ENCODE measurements at regions not wholly inside any gene's neighbourhood (a gene's known extent, or its start where the extent isn't known, plus 50 kb on each side); places are given as distances from the start of the nearest gene placed in this dataset.

- H3K9me2 ChIP-seq (replicated peaks; ENCODE audit: low read depth, low read length) = no peaks in the 10 kb centered on the region
- no peaks in the 10 kb centered on the region for H4K20me1 ChIP-seq (ENCODE audit: insufficient read depth, low read length, poor library complexity, severe bottlenecking)
- no peak overlapping the region for H3K4me3 ChIP-seq (ENCODE audit: low read length, poor library complexity, severe bottlenecking)
- no peak overlapping the region for H2AFZ ChIP-seq (ENCODE audit: low read length)
- no peak overlapping the region for H3K9ac ChIP-seq (ENCODE audit: low read depth, low read length, poor library complexity, severe bottlenecking)
- no peaks in the 10 kb centered on the region for H3F3A ChIP-seq (ENCODE audit: low read depth)
- H3K4me2 ChIP-seq (ENCODE audit: low read depth, low read length, poor library complexity, severe bottlenecking) = no peak overlapping the region
- H3K9me3 ChIP-seq (ENCODE audit: insufficient read depth, low read depth, low read length) = no peaks in the 10 kb centered on the region
- TF ChIP-seq CTCF (conservative IDR thresholded peaks at IDR 0.05; ENCODE audit: low read length) = no peak
- TF ChIP-seq EZH2phosphoT487 (IDR thresholded peaks at IDR 0.05; ENCODE audit: borderline replicate concordance) = no peak
- H3K79me2 ChIP-seq (ENCODE audit: insufficient read depth, low read length) = no peaks in the 10 kb centered on the region
- peaks cover 9% of the 10 kb centered on the region for H3K4me1 ChIP-seq (ENCODE audit: insufficient read depth, low read length, poor library complexity, severe bottlenecking)
- no peaks in the 10 kb centered on the region for H3K36me3 ChIP-seq (ENCODE audit: insufficient read depth, low read length)
- no peaks in the 10 kb centered on the region for H3K27me3 ChIP-seq (ENCODE audit: insufficient read depth, low read length, poor library complexity, severe bottlenecking)
These were observed 672.2 kb upstream of the AMOT start for GRCh38 chrX:113512700-113513395.

GRCh38 chrX:113510586-113510985 lies 670.0 kb upstream of the AMOT start:
- Histone ChIP-seq H3K9me3 (ENCODE audit: insufficient read depth, low read depth, low read length) (no peaks in the 10 kb centered on the region), H2AFZ (ENCODE audit: low read length) (no peak overlapping the region), H3K36me3 (ENCODE audit: insufficient read depth, low read length) (no peaks in the 10 kb centered on the region), H3K4me1 (ENCODE audit: insufficient read depth, low read length, poor library complexity, severe bottlenecking) (peaks cover 9% of the 10 kb centered on the region), H3K79me2 (ENCODE audit: insufficient read depth, low read length) (no peaks in the 10 kb centered on the region), H3F3A (ENCODE audit: low read depth) (no peaks in the 10 kb centered on the region), H3K27me3 (ENCODE audit: insufficient read depth, low read length, poor library complexity, severe bottlenecking) (no peaks in the 10 kb centered on the region), H4K20me1 (ENCODE audit: insufficient read depth, low read length, poor library complexity, severe bottlenecking) (no peaks in the 10 kb centered on the region), H3K9ac (ENCODE audit: low read depth, low read length, poor library complexity, severe bottlenecking) (no peak overlapping the region), H3K9me2 (replicated peaks; ENCODE audit: low read depth, low read length) (no peaks in the 10 kb centered on the region), H3K4me2 (ENCODE audit: low read depth, low read length, poor library complexity, severe bottlenecking) (peak overlapping the region; percentile 44), H3K4me3 (ENCODE audit: low read length, poor library complexity, severe bottlenecking) (no peak overlapping the region)
- TF ChIP-seq EZH2phosphoT487 (IDR thresholded peaks at IDR 0.05; ENCODE audit: borderline replicate concordance) (no peak), CTCF (conservative IDR thresholded peaks at IDR 0.05; ENCODE audit: low read length) (no peak)

GRCh38 chrX:113492895-113493294 lies 652.3 kb upstream of the AMOT start:
- no peak for TF ChIP-seq CTCF (conservative IDR thresholded peaks at IDR 0.05; ENCODE audit: low read length)
- no peak for TF ChIP-seq EZH2phosphoT487 (IDR thresholded peaks at IDR 0.05; ENCODE audit: borderline replicate concordance)
- Histone ChIP-seq H3K4me2 (ENCODE audit: low read depth, low read length, poor library complexity, severe bottlenecking) (no peak overlapping the region), H2AFZ (ENCODE audit: low read length) (no peak overlapping the region), H3K4me1 (ENCODE audit: insufficient read depth, low read length, poor library complexity, severe bottlenecking) (no peaks in the 10 kb centered on the region), H3K79me2 (ENCODE audit: insufficient read depth, low read length) (no peaks in the 10 kb centered on the region), H3K9me3 (ENCODE audit: insufficient read depth, low read depth, low read length) (no peaks in the 10 kb centered on the region), H3K4me3 (ENCODE audit: low read length, poor library complexity, severe bottlenecking) (no peak overlapping the region), H3K36me3 (ENCODE audit: insufficient read depth, low read length) (no peaks in the 10 kb centered on the region), H3K9me2 (replicated peaks; ENCODE audit: low read depth, low read length) (no peaks in the 10 kb centered on the region), H3K27me3 (ENCODE audit: insufficient read depth, low read length, poor library complexity, severe bottlenecking) (no peaks in the 10 kb centered on the region), H3K9ac (ENCODE audit: low read depth, low read length, poor library complexity, severe bottlenecking) (no peak overlapping the region), H3F3A (ENCODE audit: low read depth) (no peaks in the 10 kb centered on the region), H4K20me1 (ENCODE audit: insufficient read depth, low read length, poor library complexity, severe bottlenecking) (no peaks in the 10 kb centered on the region)
